GM12875 (cell line): ENCODE measurements at regions not wholly inside any gene's neighbourhood (a gene's known extent, or its start where the extent isn't known, plus 50 kb on each side); places are given as distances from the start of the nearest gene placed in this dataset.
"Not testable (repeated sequence)": the region's sequence is repeated elsewhere in the genome, so short reads cannot be mapped to it uniquely, and the experiment has no call there.

Source experiments
- H3K4me3 ChIP-seq: one replicate; pipeline ENCODE4 v1.5.1; 2011; ENCODE audit warnings: low read depth, low read length, control low read depth
- CTCF ChIP-seq: IDR thresholded peaks from 2 replicates; pipeline ENCODE4 v1.5.1; 2011; ENCODE audit warnings: low read depth, mild to moderate bottlenecking, control low read depth, inconsistent platforms, low read length, moderate library complexity, borderline replicate concordance; ENCODE audit not compliant: insufficient read depth

DNA sequence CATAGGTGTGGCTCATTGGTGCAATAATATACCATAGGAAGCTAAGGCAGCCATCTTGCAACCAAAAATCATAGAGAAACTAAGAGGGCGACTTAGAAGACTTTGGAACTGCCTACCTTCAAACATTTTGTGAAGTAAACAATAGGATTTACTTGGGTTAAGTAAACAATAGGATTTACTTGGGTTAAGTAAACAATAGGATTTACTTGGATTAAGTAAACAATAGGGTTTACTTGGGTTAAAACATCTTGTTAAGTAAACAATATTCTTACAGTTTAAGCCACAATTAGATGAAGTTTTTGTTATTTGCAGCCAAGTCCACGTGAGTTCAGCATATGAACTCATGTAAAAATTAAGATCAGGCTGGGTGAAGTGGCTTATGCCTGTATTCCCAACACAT, 722.4 kb upstream of the AUTS2 start:
- no peak for TF ChIP-seq CTCF
- no peak overlapping the region for H3K4me3 ChIP-seq

DNA sequence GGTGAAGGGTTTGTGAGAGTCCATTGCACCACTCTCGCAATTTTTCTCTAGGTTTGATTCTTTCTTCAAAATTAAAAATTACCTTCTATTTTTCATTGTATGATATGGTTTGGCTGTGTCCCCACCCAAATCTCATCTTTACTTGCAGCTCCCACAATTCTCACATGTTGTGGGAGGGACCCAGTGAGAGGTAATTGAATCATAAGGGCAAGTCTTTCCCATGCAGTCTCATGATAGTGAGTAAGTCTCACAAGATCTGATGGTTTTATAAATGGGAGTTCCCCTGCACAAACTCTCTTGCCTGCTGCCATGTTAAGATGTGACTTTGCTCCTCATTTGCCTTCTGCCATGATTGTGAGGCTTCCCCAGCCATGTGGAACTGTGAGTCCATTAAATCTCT, 711.2 kb upstream of the AUTS2 start:
- H3K4me3 ChIP-seq = not testable (repeated sequence)

DNA sequence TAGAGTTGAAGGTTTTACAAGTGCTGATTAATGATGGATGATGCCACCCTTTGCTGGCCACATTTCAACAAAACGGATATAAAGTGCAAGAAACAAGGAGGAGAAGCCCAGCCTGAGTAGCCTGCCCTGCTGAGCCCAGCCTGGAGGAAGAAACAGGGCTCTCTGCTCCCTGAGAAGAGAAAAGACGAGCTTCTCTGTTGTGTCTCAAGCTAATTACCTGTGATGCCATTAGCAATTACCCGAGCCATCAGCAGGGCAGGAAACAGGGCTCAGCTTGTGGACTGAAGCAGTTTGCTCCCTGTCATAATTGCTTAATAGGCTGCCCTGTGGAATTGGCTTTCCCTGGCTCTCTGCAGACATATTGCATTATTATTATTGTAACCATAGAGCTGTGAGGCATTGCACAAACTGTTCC, 709.3 kb upstream of the AUTS2 start:
- no peak overlapping the region for H3K4me3 ChIP-seq
- TF ChIP-seq CTCF = no peak

DNA sequence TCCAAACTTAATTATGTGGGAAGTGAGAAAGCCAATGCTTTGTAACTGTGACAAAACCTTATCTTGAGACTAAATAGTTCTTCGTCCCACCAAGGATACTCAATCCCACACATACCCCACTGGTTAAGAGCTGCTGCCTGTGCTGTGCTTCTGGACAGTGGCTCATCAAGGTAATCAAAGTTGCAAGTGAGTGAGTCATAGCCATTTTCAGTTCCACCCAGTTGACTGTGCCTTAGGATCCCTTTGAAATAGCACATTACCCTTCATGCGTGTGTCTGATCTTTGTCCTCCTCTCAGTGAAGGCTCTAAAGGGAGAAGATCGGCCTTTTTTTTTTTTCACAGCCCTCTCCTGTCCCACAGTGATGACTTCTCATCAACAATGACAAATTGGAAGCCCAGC, 706.0 kb upstream of the AUTS2 start:
- no peak overlapping the region for H3K4me3 ChIP-seq
- no peak for TF ChIP-seq CTCF

GRCh38 chr7:68893411-68893810, 704.9 kb upstream of the AUTS2 start:
- TF ChIP-seq CTCF = no peak
- H3K4me3 ChIP-seq = no peak overlapping the region

- not testable (repeated sequence) for H3K4me3 ChIP-seq
These were observed 699.1 kb upstream of the AUTS2 start for GRCh38 chr7:68899156-68899555.

GRCh38 chr7:68900096-68900495, 698.2 kb upstream of the AUTS2 start:
- TF ChIP-seq CTCF = no peak
- no peak overlapping the region for H3K4me3 ChIP-seq

- TF ChIP-seq CTCF = no peak
- no peak overlapping the region for H3K4me3 ChIP-seq
These were observed 693.6 kb upstream of the AUTS2 start for GRCh38 chr7:68904630-68905029.
